HFF-Myc (cell line): ENCODE measurements at regions not wholly inside any gene's neighbourhood (a gene's known extent, or its start where the extent isn't known, plus 50 kb on each side); places are given as distances from the start of the nearest gene placed in this dataset.
"Not testable (repeated sequence)": the region's sequence is repeated elsewhere in the genome, so short reads cannot be mapped to it uniquely, and the experiment has no call there.

Experiments used
- DNase-seq: peaks from one replicate; pipeline ENCODE4 v3.0.0-alpha.2; 2011; ENCODE audit warnings: low read depth; ENCODE audit errors: extremely low read depth
- H3K4me3 ChIP-seq: replicated peaks from 2 replicates; pipeline ENCODE4 v1.5.1; 2011; ENCODE audit warnings: low read depth, mild to moderate bottlenecking, control low read depth, low read length
- TF ChIP-seq, protein P1 (sequence below): IDR thresholded peaks from 2 replicates; pipeline ENCODE4 v1.5.1; 2012; ENCODE audit warnings: mild to moderate bottlenecking, low read depth, low read length, control low read depth; ENCODE audit errors: missing control alignments

DNA sequence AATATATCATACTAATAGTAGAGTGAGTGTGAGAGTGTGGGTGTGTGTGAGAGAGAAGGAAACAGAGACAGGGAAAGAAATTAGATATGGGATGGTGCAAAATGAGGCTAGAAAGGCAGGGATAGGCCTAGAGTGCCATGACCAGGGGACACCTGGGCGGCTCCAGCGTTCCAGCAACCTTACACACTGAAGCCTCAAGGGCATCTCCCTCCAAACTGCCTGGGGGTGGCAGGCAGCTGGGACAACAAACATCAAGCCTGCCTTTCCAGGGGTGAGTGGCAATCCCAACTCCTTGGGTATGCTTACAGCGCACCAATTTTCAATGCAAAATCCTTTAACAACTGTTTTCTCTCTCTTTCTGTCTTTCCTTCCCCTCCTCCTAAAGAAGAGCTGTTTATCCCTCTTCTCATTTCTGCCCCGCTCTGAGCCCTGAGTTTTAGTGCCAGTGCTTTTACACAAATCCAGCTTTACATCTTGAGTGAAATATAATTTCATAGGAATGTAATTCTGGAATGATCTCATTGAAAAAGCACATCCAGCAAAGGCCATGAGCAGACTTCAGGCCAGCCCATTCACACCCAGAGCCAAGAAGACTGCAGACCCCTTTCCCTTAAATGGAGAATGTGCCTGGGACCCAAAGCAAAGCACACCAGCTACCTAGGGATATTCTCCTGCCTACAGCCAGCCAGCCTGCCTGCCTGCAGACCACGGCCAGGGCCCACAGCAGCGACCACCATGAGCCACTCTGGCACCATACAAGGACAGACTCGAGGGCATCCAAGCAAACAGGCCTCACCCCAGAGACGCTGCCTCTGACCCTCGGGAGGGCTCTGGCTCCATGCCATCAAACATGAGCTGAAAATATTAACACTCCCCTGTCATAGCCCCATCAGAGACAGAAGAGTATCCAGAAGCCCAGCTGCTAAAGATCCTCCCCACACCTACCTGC, 90.3 kb downstream of the RPL27A start:
- DNase-seq, result no peak
- no peak overlapping the region for H3K4me3 ChIP-seq
- TF ChIP-seq, protein P1, sequence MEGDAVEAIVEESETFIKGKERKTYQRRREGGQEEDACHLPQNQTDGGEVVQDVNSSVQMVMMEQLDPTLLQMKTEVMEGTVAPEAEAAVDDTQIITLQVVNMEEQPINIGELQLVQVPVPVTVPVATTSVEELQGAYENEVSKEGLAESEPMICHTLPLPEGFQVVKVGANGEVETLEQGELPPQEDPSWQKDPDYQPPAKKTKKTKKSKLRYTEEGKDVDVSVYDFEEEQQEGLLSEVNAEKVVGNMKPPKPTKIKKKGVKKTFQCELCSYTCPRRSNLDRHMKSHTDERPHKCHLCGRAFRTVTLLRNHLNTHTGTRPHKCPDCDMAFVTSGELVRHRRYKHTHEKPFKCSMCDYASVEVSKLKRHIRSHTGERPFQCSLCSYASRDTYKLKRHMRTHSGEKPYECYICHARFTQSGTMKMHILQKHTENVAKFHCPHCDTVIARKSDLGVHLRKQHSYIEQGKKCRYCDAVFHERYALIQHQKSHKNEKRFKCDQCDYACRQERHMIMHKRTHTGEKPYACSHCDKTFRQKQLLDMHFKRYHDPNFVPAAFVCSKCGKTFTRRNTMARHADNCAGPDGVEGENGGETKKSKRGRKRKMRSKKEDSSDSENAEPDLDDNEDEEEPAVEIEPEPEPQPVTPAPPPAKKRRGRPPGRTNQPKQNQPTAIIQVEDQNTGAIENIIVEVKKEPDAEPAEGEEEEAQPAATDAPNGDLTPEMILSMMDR, result no peak

DNA sequence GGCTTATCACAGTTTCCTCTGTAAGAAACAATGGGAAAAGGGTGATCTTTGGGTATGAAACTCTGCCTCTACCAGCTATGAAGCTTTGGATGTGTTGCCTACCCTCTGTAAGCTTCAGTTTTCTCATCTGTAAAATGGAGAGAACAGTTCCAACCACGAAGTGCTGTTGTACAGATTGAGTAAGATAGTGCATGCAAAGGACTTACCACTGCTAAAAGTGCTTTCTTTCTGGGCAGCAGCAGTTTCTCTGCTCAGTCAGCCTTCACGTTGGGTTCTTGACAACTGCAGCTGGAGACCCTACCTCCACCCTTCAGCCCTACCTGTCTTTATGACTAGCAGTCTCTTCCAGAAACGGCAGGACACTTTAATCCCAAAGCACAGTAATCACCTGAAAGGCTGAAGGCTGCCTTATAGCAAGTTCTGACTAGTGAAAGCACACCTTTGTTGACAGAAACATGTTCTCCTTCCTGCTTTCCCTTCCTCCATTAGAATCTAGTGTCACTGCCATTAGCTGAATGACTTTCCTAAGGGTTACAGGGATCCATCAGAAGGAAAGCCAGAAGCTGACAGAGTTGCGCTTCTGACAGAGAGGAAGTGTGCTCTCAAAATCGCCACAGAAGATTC, 91.4 kb downstream of the RPL27A start:
- no peak overlapping the region for H3K4me3 ChIP-seq
- TF ChIP-seq, protein P1, result no peak
- no peak for DNase-seq

DNA sequence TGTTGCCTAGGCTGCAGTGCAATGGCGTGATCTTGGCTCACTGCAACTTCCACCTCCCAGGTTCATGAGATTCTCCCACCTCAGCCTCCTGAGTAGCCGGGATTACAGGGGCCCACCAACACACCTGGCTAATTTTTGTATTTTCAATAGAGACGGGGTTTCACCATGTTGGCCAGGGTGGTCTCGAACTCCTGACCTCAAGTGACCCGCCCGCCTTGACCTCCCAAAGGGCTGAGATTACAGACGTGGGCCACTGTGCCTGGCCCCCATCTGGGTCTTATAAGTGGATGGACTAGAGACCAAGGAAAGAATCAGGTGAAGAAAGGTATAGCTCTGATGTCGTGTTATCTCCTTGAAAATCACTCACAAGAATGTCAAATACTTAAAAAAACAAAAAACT, 92.3 kb downstream of the RPL27A start:
- H3K4me3 ChIP-seq, DNase-seq: not testable (repeated sequence)

DNA sequence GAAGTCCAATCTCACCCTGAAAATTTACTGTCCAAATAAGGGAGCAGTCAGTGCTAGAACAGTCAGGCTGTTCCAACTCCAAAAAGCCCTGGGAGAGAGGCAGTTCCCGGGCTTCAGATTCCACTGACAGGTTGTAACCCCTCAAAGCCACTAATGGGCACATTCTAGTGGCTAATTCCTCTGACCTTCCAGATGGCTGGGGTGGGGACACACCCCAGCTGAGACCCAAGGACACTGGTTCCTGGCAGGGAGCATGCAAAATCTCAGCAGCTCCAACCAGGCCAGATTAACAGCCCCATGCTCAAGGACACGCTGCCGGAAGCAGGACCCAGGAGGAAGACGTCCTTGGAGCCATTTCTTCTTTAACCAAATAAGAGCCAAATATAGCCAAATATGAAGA, 92.7 kb downstream of the RPL27A start:
- DNase-seq, result no peak
- no peak overlapping the region for H3K4me3 ChIP-seq
- TF ChIP-seq, protein P1, result no peak

DNA sequence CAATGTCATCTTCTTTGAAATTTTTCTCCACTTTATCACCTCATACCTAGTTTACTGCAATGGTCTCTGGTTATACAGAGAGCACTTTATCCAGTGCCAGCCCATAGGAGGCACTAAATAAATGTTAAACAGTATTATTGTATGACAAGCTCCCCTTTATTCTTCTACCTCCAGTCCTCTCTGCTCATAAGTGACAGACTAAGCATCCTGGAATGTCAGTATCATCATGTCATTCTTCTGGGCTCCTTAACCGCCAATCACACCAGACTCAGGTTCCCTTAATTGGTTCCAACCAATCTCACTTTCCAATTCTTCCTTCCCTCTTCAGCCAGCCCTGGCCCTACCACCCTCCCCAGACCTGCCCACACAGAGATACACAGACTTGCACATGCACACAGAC, 93.1 kb downstream of the RPL27A start:
- no peak overlapping the region for H3K4me3 ChIP-seq
- TF ChIP-seq, protein P1, result no peak
- no peak for DNase-seq

DNA sequence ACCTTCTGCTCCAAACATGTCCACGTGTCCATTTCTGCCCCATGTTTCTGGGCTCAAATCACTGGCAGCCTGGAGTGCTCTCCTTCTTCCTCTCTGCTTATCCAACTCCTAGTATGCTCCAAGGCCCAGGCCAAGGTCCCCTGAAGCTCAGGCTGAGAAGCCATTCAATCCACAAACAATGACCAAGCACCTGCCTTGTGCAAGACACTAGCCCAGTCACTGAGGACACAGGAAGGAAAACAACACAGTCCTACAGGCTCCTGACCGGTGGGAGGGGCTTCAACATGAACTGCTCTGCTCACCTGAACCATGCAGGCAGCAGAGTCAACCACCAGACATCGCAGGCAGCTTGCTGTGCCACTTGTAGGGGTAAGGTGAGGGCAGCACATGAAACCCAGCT, 93.6 kb downstream of the RPL27A start:
- no peak for DNase-seq
- TF ChIP-seq, protein P1, result no peak
- no peak overlapping the region for H3K4me3 ChIP-seq
